ENCODE measurements at regions not wholly inside any gene's neighbourhood (a gene's known extent, or its start where the extent isn't known, plus 50 kb on each side); places are given as distances from the start of the nearest gene placed in this dataset.
A peak's percentile ranks its signal among the peaks of the same experiment; 100 is the strongest.

DNA sequence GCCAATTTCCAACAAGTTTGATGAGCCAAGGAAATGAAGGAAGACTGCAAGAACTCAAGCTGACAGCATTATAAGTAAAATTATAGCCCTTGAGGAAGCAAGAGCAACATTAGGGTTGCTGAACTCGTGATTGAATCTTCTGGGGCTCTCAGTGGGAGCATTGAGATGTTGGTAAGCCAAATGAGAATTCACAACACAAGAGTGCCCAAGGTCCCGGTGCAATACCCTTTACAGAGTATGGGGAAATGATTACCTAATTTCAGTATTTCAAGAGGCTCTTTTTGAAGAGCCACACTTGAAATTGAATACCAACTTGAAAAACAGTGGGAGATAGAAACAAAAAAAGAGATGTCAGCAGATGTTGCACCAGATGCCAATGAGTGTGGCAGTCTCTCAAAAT lies 554.5 kb downstream of the STK39 start:
- TF ChIP-seq, protein P1, sequence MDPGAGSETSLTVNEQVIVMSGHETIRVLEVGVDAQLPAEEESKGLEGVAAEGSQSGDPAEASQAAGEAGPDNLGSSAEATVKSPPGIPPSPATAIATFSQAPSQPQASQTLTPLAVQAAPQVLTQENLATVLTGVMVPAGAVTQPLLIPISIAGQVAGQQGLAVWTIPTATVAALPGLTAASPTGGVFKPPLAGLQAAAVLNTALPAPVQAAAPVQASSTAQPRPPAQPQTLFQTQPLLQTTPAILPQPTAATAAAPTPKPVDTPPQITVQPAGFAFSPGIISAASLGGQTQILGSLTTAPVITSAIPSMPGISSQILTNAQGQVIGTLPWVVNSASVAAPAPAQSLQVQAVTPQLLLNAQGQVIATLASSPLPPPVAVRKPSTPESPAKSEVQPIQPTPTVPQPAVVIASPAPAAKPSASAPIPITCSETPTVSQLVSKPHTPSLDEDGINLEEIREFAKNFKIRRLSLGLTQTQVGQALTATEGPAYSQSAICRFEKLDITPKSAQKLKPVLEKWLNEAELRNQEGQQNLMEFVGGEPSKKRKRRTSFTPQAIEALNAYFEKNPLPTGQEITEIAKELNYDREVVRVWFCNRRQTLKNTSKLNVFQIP (CRISPR knock-in tag; IDR thresholded peaks at IDR 0.05; ENCODE audit: borderline replicate concordance, low read depth), result no peak
- no peak for TF ChIP-seq TOX (CRISPR knock-in tag; IDR thresholded peaks at IDR 0.05; ENCODE audit: borderline replicate concordance)
- TF ChIP-seq PPARA (CRISPR knock-in tag; IDR thresholded peaks at IDR 0.05; ENCODE audit: borderline replicate concordance), result no peak
- TF ChIP-seq PATZ1 (CRISPR knock-in tag; IDR thresholded peaks at IDR 0.05; ENCODE audit: borderline replicate concordance), result no peak
- TF ChIP-seq ZNF565 (CRISPR knock-in tag; conservative IDR thresholded peaks at IDR 0.05; ENCODE audit: low read depth), result no peak
- no peak for ATAC-seq

DNA sequence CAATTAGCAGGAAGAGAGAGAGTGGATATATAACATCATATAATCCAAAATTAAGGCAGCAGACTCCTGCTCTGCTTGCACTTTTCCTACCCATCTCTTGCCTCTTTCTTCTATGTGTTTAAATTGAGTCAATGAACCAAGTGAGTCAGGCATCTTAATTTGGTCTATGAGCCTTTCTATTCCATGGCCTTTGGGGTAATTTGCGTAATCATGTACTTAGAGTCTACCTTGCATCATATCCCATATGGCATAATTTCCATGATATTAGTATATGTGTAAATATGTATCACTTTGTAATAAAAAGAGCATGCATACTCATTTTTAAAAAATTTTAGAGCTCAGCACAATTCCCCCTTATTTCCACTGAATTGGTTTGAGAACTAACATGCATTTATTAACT lies 555.2 kb downstream of the STK39 start:
- no peak for TF ChIP-seq ZFP3 (CRISPR knock-in tag; IDR thresholded peaks at IDR 0.05)
- TF ChIP-seq TCF4 (CRISPR knock-in tag; IDR thresholded peaks at IDR 0.05; ENCODE audit: borderline replicate concordance), result no peak
- no peak for TF ChIP-seq PPARA (CRISPR knock-in tag; IDR thresholded peaks at IDR 0.05; ENCODE audit: borderline replicate concordance)
- no peak for TF ChIP-seq ZC3H10 (CRISPR knock-in tag; IDR thresholded peaks at IDR 0.05)
- TF ChIP-seq CSDC2 (CRISPR knock-in tag; IDR thresholded peaks at IDR 0.05), result no peak
- no peak for TF ChIP-seq OSR1 (CRISPR knock-in tag; IDR thresholded peaks at IDR 0.05)
- no peak for TF ChIP-seq ESRRG (CRISPR knock-in tag; IDR thresholded peaks at IDR 0.05)
- TF ChIP-seq TOX (CRISPR knock-in tag; IDR thresholded peaks at IDR 0.05; ENCODE audit: borderline replicate concordance), result no peak
- TF ChIP-seq RARB (CRISPR knock-in tag; IDR thresholded peaks at IDR 0.05), result no peak
- TF ChIP-seq ZNF8 (CRISPR knock-in tag; IDR thresholded peaks at IDR 0.05), result no peak
- TF ChIP-seq CSRNP3 (CRISPR knock-in tag; IDR thresholded peaks at IDR 0.05), result no peak
- ATAC-seq, result no peak

DNA sequence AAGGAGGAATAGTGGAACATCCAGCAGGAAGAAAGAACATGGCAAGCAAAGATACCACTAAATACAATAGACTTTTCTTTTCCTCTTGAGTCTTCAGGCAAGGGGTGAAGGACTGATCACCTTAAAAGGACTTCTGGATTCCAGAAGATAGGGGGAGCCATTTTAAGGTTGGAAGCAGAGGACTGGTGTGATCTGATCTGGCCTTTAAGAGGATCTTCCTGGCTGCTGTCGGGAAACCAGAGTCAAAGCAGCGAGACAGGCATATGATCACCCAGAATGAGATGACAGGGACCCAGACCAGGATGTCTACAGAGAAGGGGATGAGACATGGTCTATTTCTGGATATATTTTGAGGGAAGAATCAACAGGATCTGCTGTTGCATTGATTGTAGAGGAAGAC lies 558.0 kb downstream of the STK39 start:
- peak; percentile 54; the same call in 1 of the 3 replicates for ATAC-seq
- no peak for TF ChIP-seq PATZ1 (CRISPR knock-in tag; IDR thresholded peaks at IDR 0.05; ENCODE audit: borderline replicate concordance)
- no peak for TF ChIP-seq TOX (CRISPR knock-in tag; IDR thresholded peaks at IDR 0.05; ENCODE audit: borderline replicate concordance)
- TF ChIP-seq TCF4 (CRISPR knock-in tag; IDR thresholded peaks at IDR 0.05; ENCODE audit: borderline replicate concordance), result no peak
- TF ChIP-seq ZNF8 (CRISPR knock-in tag; IDR thresholded peaks at IDR 0.05), result no peak
- no peak for TF ChIP-seq ZNF70 (CRISPR knock-in tag; IDR thresholded peaks at IDR 0.05)

DNA sequence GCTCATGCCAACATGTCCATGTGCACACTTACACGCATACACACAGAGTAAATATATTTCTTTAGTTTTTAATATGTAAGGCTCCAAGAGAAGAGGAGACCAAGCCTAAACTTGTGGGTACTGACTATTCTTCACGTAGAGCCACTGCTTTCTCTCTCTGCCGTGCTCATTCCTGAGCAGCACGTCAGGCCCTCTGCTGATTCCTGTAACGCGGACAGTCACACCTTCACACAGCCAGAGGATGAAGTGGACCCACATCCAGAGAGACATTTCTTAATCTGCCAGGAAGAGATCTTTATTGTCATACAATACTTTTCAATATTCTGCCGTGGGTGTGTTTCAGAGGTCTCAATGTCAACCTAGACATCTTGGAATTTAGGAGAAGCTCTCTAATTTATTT lies 560.7 kb downstream of the STK39 start:
- no peak for ATAC-seq
- no peak for TF ChIP-seq SNAI2 (CRISPR knock-in tag; IDR thresholded peaks at IDR 0.05)
- TF ChIP-seq, protein P1 (CRISPR knock-in tag; IDR thresholded peaks at IDR 0.05; ENCODE audit: borderline replicate concordance, low read depth), result no peak
- TF ChIP-seq CSRNP3 (CRISPR knock-in tag; IDR thresholded peaks at IDR 0.05), result no peak
- no peak for TF ChIP-seq ZFP30 (CRISPR knock-in tag; IDR thresholded peaks at IDR 0.05)
- TF ChIP-seq ZC3H10 (CRISPR knock-in tag; IDR thresholded peaks at IDR 0.05), result no peak
- TF ChIP-seq RARB (CRISPR knock-in tag; IDR thresholded peaks at IDR 0.05), result no peak
- TF ChIP-seq OSR1 (CRISPR knock-in tag; IDR thresholded peaks at IDR 0.05), result no peak
- no peak for TF ChIP-seq GLIS3 (CRISPR knock-in tag; IDR thresholded peaks at IDR 0.05)
- no peak for TF ChIP-seq ESRRG (CRISPR knock-in tag; IDR thresholded peaks at IDR 0.05)
- TF ChIP-seq PATZ1 (CRISPR knock-in tag; IDR thresholded peaks at IDR 0.05; ENCODE audit: borderline replicate concordance), result no peak
- no peak for TF ChIP-seq TCF4 (CRISPR knock-in tag; IDR thresholded peaks at IDR 0.05; ENCODE audit: borderline replicate concordance)
- no peak for TF ChIP-seq ISL1 (CRISPR knock-in tag; IDR thresholded peaks at IDR 0.05)
- TF ChIP-seq ARNTL (CRISPR knock-in tag; IDR thresholded peaks at IDR 0.05; ENCODE audit: borderline replicate concordance, low read depth), result no peak
- no peak for TF ChIP-seq PPARA (CRISPR knock-in tag; IDR thresholded peaks at IDR 0.05; ENCODE audit: borderline replicate concordance)
- no peak for TF ChIP-seq ZFP3 (CRISPR knock-in tag; IDR thresholded peaks at IDR 0.05)
- no peak for TF ChIP-seq BACH2 (CRISPR knock-in tag; IDR thresholded peaks at IDR 0.05; ENCODE audit: borderline replicate concordance)
- no peak for TF ChIP-seq CSDC2 (CRISPR knock-in tag; IDR thresholded peaks at IDR 0.05)
- no peak for TF ChIP-seq TOX (CRISPR knock-in tag; IDR thresholded peaks at IDR 0.05; ENCODE audit: borderline replicate concordance)
- no peak for TF ChIP-seq ZNF8 (CRISPR knock-in tag; IDR thresholded peaks at IDR 0.05)

Data from SK-N-SH treated with all-trans-retinoic acid at 6 μM for 48 hours (cell line).